ENCODE measurements at regions not wholly inside any gene's neighbourhood (a gene's known extent, or its start where the extent isn't known, plus 50 kb on each side); places are given as distances from the start of the nearest gene placed in this dataset.

GRCh38 chr9:85112933-85113418, 443.4 kb downstream of the NTRK2 start:
- Histone ChIP-seq H3K4me3 (ENCODE audit: low read depth in 2 of 2, low read length in 2 of 2) (no peak overlapping the region), H3K36me3 (ENCODE audit: control insufficient read depth, insufficient read depth, low read length) (no peaks in the 10 kb centered on the region), H3K27ac (ENCODE audit: low read length) (no peak overlapping the region), H3K27me3 (ENCODE audit: control insufficient read depth, insufficient read depth, low read length) (no peaks in the 10 kb centered on the region), H3K4me1 (ENCODE audit: control insufficient read depth, insufficient read depth, low read length) (no peaks in the 10 kb centered on the region), H3K9me3 (ENCODE audit: control insufficient read depth, insufficient read depth, low read depth, low read length) (no peaks in the 10 kb centered on the region)
- TF ChIP-seq SIN3A (IDR thresholded peaks at IDR 0.05; ENCODE audit: borderline replicate concordance, insufficient read depth, low read depth, low read length), result no peak
- TF ChIP-seq CTCF (IDR thresholded peaks at IDR 0.05), result no peak
- TF ChIP-seq POLR2AphosphoS5 (IDR thresholded peaks at IDR 0.05; ENCODE audit: low read depth, low read length), result no peak
- TF ChIP-seq TCF7L2 (IDR thresholded peaks at IDR 0.05; ENCODE audit: low read depth, low read length), result no peak
- TF ChIP-seq, protein P1, sequence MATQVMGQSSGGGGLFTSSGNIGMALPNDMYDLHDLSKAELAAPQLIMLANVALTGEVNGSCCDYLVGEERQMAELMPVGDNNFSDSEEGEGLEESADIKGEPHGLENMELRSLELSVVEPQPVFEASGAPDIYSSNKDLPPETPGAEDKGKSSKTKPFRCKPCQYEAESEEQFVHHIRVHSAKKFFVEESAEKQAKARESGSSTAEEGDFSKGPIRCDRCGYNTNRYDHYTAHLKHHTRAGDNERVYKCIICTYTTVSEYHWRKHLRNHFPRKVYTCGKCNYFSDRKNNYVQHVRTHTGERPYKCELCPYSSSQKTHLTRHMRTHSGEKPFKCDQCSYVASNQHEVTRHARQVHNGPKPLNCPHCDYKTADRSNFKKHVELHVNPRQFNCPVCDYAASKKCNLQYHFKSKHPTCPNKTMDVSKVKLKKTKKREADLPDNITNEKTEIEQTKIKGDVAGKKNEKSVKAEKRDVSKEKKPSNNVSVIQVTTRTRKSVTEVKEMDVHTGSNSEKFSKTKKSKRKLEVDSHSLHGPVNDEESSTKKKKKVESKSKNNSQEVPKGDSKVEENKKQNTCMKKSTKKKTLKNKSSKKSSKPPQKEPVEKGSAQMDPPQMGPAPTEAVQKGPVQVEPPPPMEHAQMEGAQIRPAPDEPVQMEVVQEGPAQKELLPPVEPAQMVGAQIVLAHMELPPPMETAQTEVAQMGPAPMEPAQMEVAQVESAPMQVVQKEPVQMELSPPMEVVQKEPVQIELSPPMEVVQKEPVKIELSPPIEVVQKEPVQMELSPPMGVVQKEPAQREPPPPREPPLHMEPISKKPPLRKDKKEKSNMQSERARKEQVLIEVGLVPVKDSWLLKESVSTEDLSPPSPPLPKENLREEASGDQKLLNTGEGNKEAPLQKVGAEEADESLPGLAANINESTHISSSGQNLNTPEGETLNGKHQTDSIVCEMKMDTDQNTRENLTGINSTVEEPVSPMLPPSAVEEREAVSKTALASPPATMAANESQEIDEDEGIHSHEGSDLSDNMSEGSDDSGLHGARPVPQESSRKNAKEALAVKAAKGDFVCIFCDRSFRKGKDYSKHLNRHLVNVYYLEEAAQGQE (IDR thresholded peaks at IDR 0.05; ENCODE audit: insufficient read depth in 1 of 2, low read depth in 2 of 2, low read length in 1 of 2), result no peak
- BruUV-seq (replicated peaks), result no TSS peak
- no peak for ATAC-seq
- ChIA-PET CTCF (no interaction called here), POLR2A (interaction anchor here (0.6 kb wide), 1 partner anchor 42 kb away, joined by 7 read pairs; no protein-coding TSS in a partner anchor)
- intact Hi-C loops (cut with micrococcal nuclease; ENCODE audit: unreplicated experiment), result no loop called here
- in situ Hi-C loops (cut with HindIII; ENCODE audit: low pct_unique_long_range_greater_than_20kb, low sequenced_read_pairs), result no loop called here
- DNase-seq (ENCODE audit: low read depth, low spot score), result no peak

DNA sequence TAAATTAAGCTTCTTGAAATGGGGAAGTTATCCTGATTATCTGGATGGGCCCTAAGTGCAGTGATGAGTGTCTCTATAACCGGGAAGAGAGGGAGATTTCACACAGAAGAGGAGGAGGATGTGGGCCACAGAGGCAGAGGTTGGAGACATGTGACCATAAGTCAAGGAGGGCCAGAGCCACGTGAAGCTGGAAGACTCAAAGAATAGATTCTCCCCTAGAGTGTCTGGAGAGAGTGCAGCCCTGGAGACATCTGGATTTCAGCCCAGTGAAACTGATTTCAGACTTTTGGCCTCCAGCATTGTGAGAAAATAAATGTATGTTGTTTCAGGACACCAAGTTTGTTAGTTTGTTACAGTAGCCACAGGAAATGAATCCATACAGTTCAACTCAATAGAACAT, 442.9 kb downstream of the NTRK2 start:
- no TSS peak for BruUV-seq (replicated peaks)
- in situ Hi-C loops (cut with HindIII; ENCODE audit: low pct_unique_long_range_greater_than_20kb, low sequenced_read_pairs), result no loop called here
- ChIA-PET CTCF (no interaction called here), POLR2A (no interaction called here)
- ATAC-seq (no peak), DNase-seq (ENCODE audit: low read depth, low spot score) (no peak)
- no peaks in the 10 kb centered on the region for H3K9me3 ChIP-seq (ENCODE audit: control insufficient read depth, insufficient read depth, low read depth, low read length)
- no peak for TF ChIP-seq SIN3A (IDR thresholded peaks at IDR 0.05; ENCODE audit: borderline replicate concordance, insufficient read depth, low read depth, low read length)
- no peak for TF ChIP-seq TCF7L2 (IDR thresholded peaks at IDR 0.05; ENCODE audit: low read depth, low read length)
- TF ChIP-seq POLR2AphosphoS5 (IDR thresholded peaks at IDR 0.05; ENCODE audit: low read depth, low read length), result no peak
- TF ChIP-seq CTCF (IDR thresholded peaks at IDR 0.05), result no peak
- TF ChIP-seq, protein P1 (IDR thresholded peaks at IDR 0.05; ENCODE audit: insufficient read depth in 1 of 2, low read depth in 2 of 2, low read length in 1 of 2), result no peak
- intact Hi-C loops (cut with micrococcal nuclease; ENCODE audit: unreplicated experiment), result no loop called here
- H3K36me3 ChIP-seq (ENCODE audit: control insufficient read depth, insufficient read depth, low read length), result no peaks in the 10 kb centered on the region
- no peak overlapping the region for H3K27ac ChIP-seq (ENCODE audit: low read length)
- no peaks in the 10 kb centered on the region for H3K27me3 ChIP-seq (ENCODE audit: control insufficient read depth, insufficient read depth, low read length)
- H3K4me1 ChIP-seq (ENCODE audit: control insufficient read depth, insufficient read depth, low read length), result no peaks in the 10 kb centered on the region
- no peak overlapping the region for H3K4me3 ChIP-seq (ENCODE audit: low read depth in 2 of 2, low read length in 2 of 2)
